ENCODE measurements at regions not wholly inside any gene's neighbourhood (a gene's known extent, or its start where the extent isn't known, plus 50 kb on each side); places are given as distances from the start of the nearest gene placed in this dataset.

GRCh38 chr6:6882592-6882991 lies 225.2 kb upstream of the RREB1 start:
- TF ChIP-seq L3MBTL2 (conservative IDR thresholded peaks at IDR 0.05) (no peak), PKNOX1 (IDR thresholded peaks at IDR 0.05) (no peak), FOXA1 (IDR thresholded peaks at IDR 0.05) (no peak), ELF4 (IDR thresholded peaks at IDR 0.05) (no peak), BHLHE40 (IDR thresholded peaks at IDR 0.05; ENCODE audit: borderline replicate concordance) (no peak), ARNT (IDR thresholded peaks at IDR 0.05) (no peak), HDGF (IDR thresholded peaks at IDR 0.05; ENCODE audit: borderline replicate concordance) (no peak), TARDBP (IDR thresholded peaks at IDR 0.05) (no peak), FOXK2 (IDR thresholded peaks at IDR 0.05) (no peak), CTBP1 (IDR thresholded peaks at IDR 0.05; ENCODE audit: borderline replicate concordance) (no peak), FOXM1 (IDR thresholded peaks at IDR 0.05; ENCODE audit: borderline replicate concordance) (no peak), ZNF384 (IDR thresholded peaks at IDR 0.05) (no peak), LEF1 (IDR thresholded peaks at IDR 0.05; ENCODE audit: borderline replicate concordance) (no peak), NFRKB (IDR thresholded peaks at IDR 0.05) (no peak), SUZ12 (IDR thresholded peaks at IDR 0.05) (no peak)
- POLR2A ChIA-PET, result no interaction called here
- DNase-seq (ENCODE audit: extremely low spot score), result no peak
- CTCF ChIA-PET, result interaction anchor here (0.7 kb wide), 1 partner anchor 326 kb away, joined by 3 read pairs; no protein-coding TSS in a partner anchor

GRCh38 chr6:6883011-6883410 lies 224.8 kb upstream of the RREB1 start:
- CTCF ChIA-PET, result interaction anchor here (0.7 kb wide), 1 partner anchor 326 kb away, joined by 3 read pairs; no protein-coding TSS in a partner anchor
- DNase-seq (ENCODE audit: extremely low spot score), result no peak
- TF ChIP-seq L3MBTL2 (conservative IDR thresholded peaks at IDR 0.05) (no peak), SP1 (IDR thresholded peaks at IDR 0.05) (no peak), SUZ12 (IDR thresholded peaks at IDR 0.05) (no peak), FOXA1 (IDR thresholded peaks at IDR 0.05) (no peak), HDGF (IDR thresholded peaks at IDR 0.05; ENCODE audit: borderline replicate concordance) (no peak), LEF1 (IDR thresholded peaks at IDR 0.05; ENCODE audit: borderline replicate concordance) (no peak)
- POLR2A ChIA-PET, result no interaction called here

- DNase-seq (ENCODE audit: extremely low spot score), result no peak
- CTCF ChIA-PET, result no interaction called here
- TF ChIP-seq LEF1 (IDR thresholded peaks at IDR 0.05; ENCODE audit: borderline replicate concordance), result no peak
- TF ChIP-seq BHLHE40 (IDR thresholded peaks at IDR 0.05; ENCODE audit: borderline replicate concordance), result no peak
- TF ChIP-seq TARDBP (IDR thresholded peaks at IDR 0.05), result no peak
- TF ChIP-seq PKNOX1 (IDR thresholded peaks at IDR 0.05), result no peak
- TF ChIP-seq FOXM1 (IDR thresholded peaks at IDR 0.05; ENCODE audit: borderline replicate concordance), result no peak
- TF ChIP-seq SUZ12 (IDR thresholded peaks at IDR 0.05), result no peak
- POLR2A ChIA-PET, result no interaction called here
Measured at GRCh38 chr6:6884193-6884627, 223.6 kb upstream of the RREB1 start.

GRCh38 chr6:6884916-6885315 lies 222.8 kb upstream of the RREB1 start:
- TF ChIP-seq NFRKB (IDR thresholded peaks at IDR 0.05), result no peak
- no peak for TF ChIP-seq CTBP1 (IDR thresholded peaks at IDR 0.05; ENCODE audit: borderline replicate concordance)
- no peak for TF ChIP-seq ARNT (IDR thresholded peaks at IDR 0.05)
- ChIA-PET CTCF (no interaction called here), POLR2A (no interaction called here)
- DNase-seq (ENCODE audit: extremely low spot score), result no peak

- no peak for DNase-seq (ENCODE audit: extremely low spot score)
- no peak for TF ChIP-seq FOXA1 (IDR thresholded peaks at IDR 0.05)
- no peak for TF ChIP-seq ELF4 (IDR thresholded peaks at IDR 0.05)
- no peak for TF ChIP-seq FOXK2 (IDR thresholded peaks at IDR 0.05)
- TF ChIP-seq TARDBP (IDR thresholded peaks at IDR 0.05), result no peak
- TF ChIP-seq ZNF384 (IDR thresholded peaks at IDR 0.05), result no peak
- POLR2A ChIA-PET, result no interaction called here
- CTCF ChIA-PET, result no interaction called here
Measured at GRCh38 chr6:6885521-6886170, 222.1 kb upstream of the RREB1 start.

GRCh38 chr6:6886171-6886885 lies 221.4 kb upstream of the RREB1 start:
- ChIA-PET POLR2A (no interaction called here), CTCF (no interaction called here)
- TF ChIP-seq BHLHE40 (IDR thresholded peaks at IDR 0.05; ENCODE audit: borderline replicate concordance), result no peak
- no peak for TF ChIP-seq SUZ12 (IDR thresholded peaks at IDR 0.05)
- TF ChIP-seq LEF1 (IDR thresholded peaks at IDR 0.05; ENCODE audit: borderline replicate concordance), result no peak
- TF ChIP-seq ELF4 (IDR thresholded peaks at IDR 0.05), result no peak
- no peak for TF ChIP-seq NFRKB (IDR thresholded peaks at IDR 0.05)
- no peak for DNase-seq (ENCODE audit: extremely low spot score)

GRCh38 chr6:6886886-6887285 lies 220.9 kb upstream of the RREB1 start:
- CTCF ChIA-PET, result no interaction called here
- TF ChIP-seq ELF4 (IDR thresholded peaks at IDR 0.05), result no peak
- TF ChIP-seq L3MBTL2 (conservative IDR thresholded peaks at IDR 0.05), result no peak
- no peak for TF ChIP-seq FOXA1 (IDR thresholded peaks at IDR 0.05)
- POLR2A ChIA-PET, result no interaction called here
- no peak for DNase-seq (ENCODE audit: extremely low spot score)

- POLR2A ChIA-PET, result no interaction called here
- DNase-seq (ENCODE audit: extremely low spot score), result no peak
- CTCF ChIA-PET, result no interaction called here
- TF ChIP-seq FOXK2 (IDR thresholded peaks at IDR 0.05) (no peak), ZNF384 (IDR thresholded peaks at IDR 0.05) (no peak), ARNT (IDR thresholded peaks at IDR 0.05) (no peak), SP1 (IDR thresholded peaks at IDR 0.05) (no peak), BHLHE40 (IDR thresholded peaks at IDR 0.05; ENCODE audit: borderline replicate concordance) (no peak), FOXA1 (IDR thresholded peaks at IDR 0.05) (no peak), L3MBTL2 (conservative IDR thresholded peaks at IDR 0.05) (no peak)
Measured at GRCh38 chr6:6889601-6890000, 218.2 kb upstream of the RREB1 start.

Measured in HEK293T (cell line).